ENCODE measurements at regions not wholly inside any gene's neighbourhood (a gene's known extent, or its start where the extent isn't known, plus 50 kb on each side); places are given as distances from the start of the nearest gene placed in this dataset.
"Not testable (repeated sequence)": the region's sequence is repeated elsewhere in the genome, so short reads cannot be mapped to it uniquely, and the experiment has no call there.

GRCh38 chr13:30071969-30072817 is 221.8 kb upstream of the UBL3 start:
- TF ChIP-seq CTCF (IDR thresholded peaks at IDR 0.05; ENCODE audit: low read depth, low read length), result no peak
- Histone ChIP-seq H3K9me3 (ENCODE audit: low read depth) (no peaks in the 10 kb centered on the region), H3K4me1 (ENCODE audit: low read depth) (no peaks in the 10 kb centered on the region), H3K36me3 (no peaks in the 10 kb centered on the region), H3K27ac (no peak overlapping the region), H3K27me3 (no peaks in the 10 kb centered on the region), H3K4me3 (no peak overlapping the region)
- DNase-seq (ENCODE audit: low read depth in 1 of 2, low spot score in 1 of 2), result no peak

DNA sequence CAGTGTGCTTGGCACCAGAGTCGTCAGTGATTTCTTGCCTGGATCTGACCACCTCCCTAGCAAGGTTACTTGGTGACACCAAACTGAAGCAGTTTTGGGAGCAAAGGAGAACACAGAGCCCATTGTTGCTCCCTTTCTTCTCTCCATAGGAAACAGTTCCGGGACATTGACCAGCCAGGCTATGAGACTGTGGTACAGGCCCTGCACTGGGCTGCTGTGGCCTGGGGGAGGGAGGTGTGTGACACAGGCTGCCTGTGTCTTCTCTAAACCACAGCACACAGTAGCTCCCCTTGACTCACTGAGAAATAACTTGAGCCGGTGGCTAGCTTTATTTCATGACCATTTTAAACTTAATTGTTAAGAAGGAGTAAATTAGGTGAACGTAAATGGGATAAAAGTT is 214.8 kb upstream of the UBL3 start:
- Histone ChIP-seq H3K27ac (no peak overlapping the region), H3K27me3 (no peaks in the 10 kb centered on the region), H3K9me3 (ENCODE audit: low read depth) (no peaks in the 10 kb centered on the region), H3K4me3 (no peak overlapping the region), H3K36me3 (no peaks in the 10 kb centered on the region), H3K4me1 (ENCODE audit: low read depth) (no peaks in the 10 kb centered on the region)
- DNase-seq (ENCODE audit: low read depth in 1 of 2, low spot score in 1 of 2), result no peak
- TF ChIP-seq CTCF (IDR thresholded peaks at IDR 0.05; ENCODE audit: low read depth, low read length), result no peak

GRCh38 chr13:30063892-30064291 is 213.5 kb upstream of the UBL3 start:
- Histone ChIP-seq H3K9me3 (ENCODE audit: low read depth) (no peaks in the 10 kb centered on the region), H3K27me3 (no peaks in the 10 kb centered on the region), H3K27ac (no peak overlapping the region), H3K4me1 (ENCODE audit: low read depth) (no peaks in the 10 kb centered on the region), H3K4me3 (no peak overlapping the region), H3K36me3 (no peaks in the 10 kb centered on the region)
- no peak for TF ChIP-seq CTCF (IDR thresholded peaks at IDR 0.05; ENCODE audit: low read depth, low read length)
- no peak for DNase-seq (ENCODE audit: low read depth in 1 of 2, low spot score in 1 of 2)

- no peaks in the 10 kb centered on the region for H3K27me3 ChIP-seq
- no peaks in the 10 kb centered on the region for H3K4me1 ChIP-seq (ENCODE audit: low read depth)
- H3K9me3 ChIP-seq (ENCODE audit: low read depth), result no peaks in the 10 kb centered on the region
- DNase-seq (ENCODE audit: low read depth in 1 of 2, low spot score in 1 of 2), result no peak
- TF ChIP-seq CTCF (IDR thresholded peaks at IDR 0.05; ENCODE audit: low read depth, low read length), result no peak
- H3K36me3 ChIP-seq, result no peaks in the 10 kb centered on the region
- H3K4me3 ChIP-seq, result no peak overlapping the region
- no peak overlapping the region for H3K27ac ChIP-seq
These were observed 210.8 kb upstream of the UBL3 start for GRCh38 chr13:30061217-30061616.

DNA sequence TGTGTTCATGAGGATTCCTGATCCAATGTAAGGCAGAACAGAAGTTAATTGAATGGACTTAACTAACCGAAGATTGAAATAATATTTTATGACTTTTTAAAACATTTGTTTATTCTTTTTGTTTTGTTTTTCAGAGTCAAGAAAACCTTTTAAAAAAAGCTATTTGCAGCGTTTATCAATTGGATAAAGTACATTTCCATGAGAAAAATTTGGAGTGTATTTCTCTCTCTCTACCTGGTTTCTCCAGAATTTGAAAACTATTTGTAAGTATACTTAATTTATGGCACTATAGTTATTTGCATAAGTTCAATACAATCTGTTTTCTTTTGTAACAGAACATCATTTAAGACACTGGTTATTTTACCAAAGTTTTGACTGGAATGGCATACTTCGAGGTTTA is 208.0 kb upstream of the UBL3 start:
- Histone ChIP-seq H3K36me3 (no peaks in the 10 kb centered on the region), H3K27me3 (no peaks in the 10 kb centered on the region), H3K4me3 (no peak overlapping the region), H3K4me1 (ENCODE audit: low read depth) (peaks cover 2% of the 10 kb centered on the region), H3K9me3 (ENCODE audit: low read depth) (no peaks in the 10 kb centered on the region), H3K27ac (no peak overlapping the region)
- DNase-seq (ENCODE audit: low read depth in 1 of 2, low spot score in 1 of 2), result no peak
- no peak for TF ChIP-seq CTCF (IDR thresholded peaks at IDR 0.05; ENCODE audit: low read depth, low read length)

- H3K27me3 ChIP-seq; H3K27ac ChIP-seq; H3K36me3 ChIP-seq; H3K9me3 ChIP-seq (ENCODE audit: low read depth); DNase-seq (ENCODE audit: low read depth in 1 of 2, low spot score in 1 of 2); H3K4me3 ChIP-seq: not testable (repeated sequence)
- H3K4me1 ChIP-seq (ENCODE audit: low read depth), result peaks cover 16% of the 10 kb centered on the region
These were observed 204.1 kb upstream of the UBL3 start for GRCh38 chr13:30054546-30054945.

Data from cardiac muscle cell (in vitro differentiated cells and primary cell).